Activated CD4-positive, alpha-beta memory T cell treated with anti-CD3 and anti-CD28 coated beads, Interleukin-2, amount 10 ng/mL, durations not matched to agents 7 days and 5 days (primary cell): ENCODE measurements at regions not wholly inside any gene's neighbourhood (a gene's known extent, or its start where the extent isn't known, plus 50 kb on each side); places are given as distances from the start of the nearest gene placed in this dataset.
A peak's percentile ranks its signal among the peaks of the same experiment; 100 is the strongest.
"Not testable (repeated sequence)": the region's sequence is repeated elsewhere in the genome, so short reads cannot be mapped to it uniquely, and the experiment has no call there.

ENCODE experiments used
- CTCF ChIA-PET: fragments of 350-600 bp; sonication (Branson Sonifier 250); formaldehyde crosslinking; loops from one replicate; lab custom pipeline; 2021; ENCODE audit warnings: antibody characterized with exemption, inconsistent platforms; lab: Charles Lee
- POLR2A ChIA-PET: fragments of 350-600 bp; sonication (Branson Sonifier 250); formaldehyde crosslinking; loops from one replicate; lab custom pipeline; 2021; ENCODE audit warnings: antibody characterized with exemption; lab: Charles Lee
- DNase-seq: peaks from one replicate; pipeline ENCODE4 v3.0.0-alpha.2; 2020
- H3K27ac Mint-ChIP-seq: one replicate; pipeline ENCODE4 v1.8.0; 2021; ENCODE audit warnings: mild to moderate bottlenecking, mixed read lengths
- H3K27me3 Mint-ChIP-seq: one replicate; pipeline ENCODE4 v1.8.0; 2021; ENCODE audit warnings: mixed read lengths
- H3K36me3 Mint-ChIP-seq: one replicate; pipeline ENCODE4 v1.8.0; 2021; ENCODE audit warnings: low read depth, mixed read lengths
- H3K4me1 Mint-ChIP-seq: one replicate; pipeline ENCODE4 v1.8.0; 2021; ENCODE audit warnings: mixed read lengths
- H3K4me3 Mint-ChIP-seq: one replicate; pipeline ENCODE4 v1.8.0; 2021; ENCODE audit warnings: mild to moderate bottlenecking, mixed read lengths
- H3K9me3 Mint-ChIP-seq: one replicate; pipeline ENCODE4 v1.8.0; 2021; ENCODE audit warnings: mixed read lengths

- Mint-ChIP-seq H3K4me1 (no peaks in the 10 kb centered on the region), H3K9me3 (no peaks in the 10 kb centered on the region), H3K27me3 (peaks cover 1% of the 10 kb centered on the region), H3K27ac (no peak overlapping the region), H3K36me3 (no peaks in the 10 kb centered on the region), H3K4me3 (no peak overlapping the region)
- no peak for DNase-seq
- ChIA-PET POLR2A (no interaction called here), CTCF (no interaction called here)
Observed at GRCh38 chr11:135033540-135033939, 621.5 kb upstream of the B3GAT1 start.

- H3K27ac Mint-ChIP-seq = no peak overlapping the region
- H3K9me3 Mint-ChIP-seq = peaks cover 2% of the 10 kb centered on the region
- peaks cover 1% of the 10 kb centered on the region for H3K27me3 Mint-ChIP-seq
- POLR2A ChIA-PET = no interaction called here
- no peaks in the 10 kb centered on the region for H3K36me3 Mint-ChIP-seq
- H3K4me1 Mint-ChIP-seq = no peaks in the 10 kb centered on the region
- CTCF ChIA-PET = no interaction called here
- no peak overlapping the region for H3K4me3 Mint-ChIP-seq
- no peak for DNase-seq
Observed at GRCh38 chr11:135031205-135031989, 619.4 kb upstream of the B3GAT1 start.

GRCh38 chr11:135027461-135027860 lies 615.4 kb upstream of the B3GAT1 start:
- DNase-seq = peak; percentile 31
- Mint-ChIP-seq H3K27ac (no peak overlapping the region), H3K4me1 (no peaks in the 10 kb centered on the region), H3K9me3 (peaks cover 2% of the 10 kb centered on the region), H3K4me3 (no peak overlapping the region), H3K27me3 (no peaks in the 10 kb centered on the region), H3K36me3 (no peaks in the 10 kb centered on the region)
- ChIA-PET POLR2A (no interaction called here), CTCF (no interaction called here)

- no peak overlapping the region for H3K27ac Mint-ChIP-seq
- H3K4me1 Mint-ChIP-seq = no peaks in the 10 kb centered on the region
- no peak for DNase-seq
- H3K9me3 Mint-ChIP-seq = peaks cover 2% of the 10 kb centered on the region
- ChIA-PET CTCF (no interaction called here), POLR2A (no interaction called here)
- no peaks in the 10 kb centered on the region for H3K36me3 Mint-ChIP-seq
- no peaks in the 10 kb centered on the region for H3K27me3 Mint-ChIP-seq
- H3K4me3 Mint-ChIP-seq = no peak overlapping the region
Observed at GRCh38 chr11:135023499-135023898, 611.5 kb upstream of the B3GAT1 start.

GRCh38 chr11:135022454-135022853 lies 610.4 kb upstream of the B3GAT1 start:
- no peak overlapping the region for H3K27ac Mint-ChIP-seq
- H3K4me3 Mint-ChIP-seq = no peak overlapping the region
- no peak for DNase-seq
- H3K4me1 Mint-ChIP-seq = no peaks in the 10 kb centered on the region
- no peaks in the 10 kb centered on the region for H3K36me3 Mint-ChIP-seq
- peaks cover under 1% of the 10 kb centered on the region for H3K9me3 Mint-ChIP-seq
- H3K27me3 Mint-ChIP-seq = no peaks in the 10 kb centered on the region
- POLR2A ChIA-PET = no interaction called here
- CTCF ChIA-PET = no interaction called here

GRCh38 chr11:135019899-135020298 lies 607.9 kb upstream of the B3GAT1 start:
- POLR2A ChIA-PET = no interaction called here
- no peak for DNase-seq
- Mint-ChIP-seq H3K36me3 (no peaks in the 10 kb centered on the region), H3K4me1 (no peaks in the 10 kb centered on the region), H3K27me3 (no peaks in the 10 kb centered on the region), H3K27ac (no peak overlapping the region), H3K4me3 (no peak overlapping the region), H3K9me3 (no peaks in the 10 kb centered on the region)
- CTCF ChIA-PET = no interaction called here

GRCh38 chr11:135019343-135019871 lies 607.4 kb upstream of the B3GAT1 start:
- no peaks in the 10 kb centered on the region for H3K27me3 Mint-ChIP-seq
- ChIA-PET POLR2A (no interaction called here), CTCF (no interaction called here)
- H3K4me1 Mint-ChIP-seq = no peaks in the 10 kb centered on the region
- no peak overlapping the region for H3K4me3 Mint-ChIP-seq
- no peak for DNase-seq
- no peaks in the 10 kb centered on the region for H3K36me3 Mint-ChIP-seq
- no peak overlapping the region for H3K27ac Mint-ChIP-seq
- no peaks in the 10 kb centered on the region for H3K9me3 Mint-ChIP-seq

- Mint-ChIP-seq H3K9me3 (no peaks in the 10 kb centered on the region), H3K27me3 (no peaks in the 10 kb centered on the region), H3K27ac (no peak overlapping the region), H3K36me3 (no peaks in the 10 kb centered on the region), H3K4me1 (no peaks in the 10 kb centered on the region), H3K4me3 (no peak overlapping the region)
- ChIA-PET POLR2A (no interaction called here), CTCF (no interaction called here)
- no peak for DNase-seq
Observed at GRCh38 chr11:135017296-135017695, 605.3 kb upstream of the B3GAT1 start.

- Mint-ChIP-seq H3K4me3 (no peak overlapping the region), H3K27ac (no peak overlapping the region), H3K36me3 (no peaks in the 10 kb centered on the region), H3K4me1 (no peaks in the 10 kb centered on the region), H3K9me3 (no peaks in the 10 kb centered on the region), H3K27me3 (no peaks in the 10 kb centered on the region)
- DNase-seq = no peak
- POLR2A ChIA-PET = no interaction called here
- CTCF ChIA-PET = no interaction called here
Observed at GRCh38 chr11:135015966-135016365, 603.9 kb upstream of the B3GAT1 start.

- POLR2A ChIA-PET, CTCF ChIA-PET, H3K36me3 Mint-ChIP-seq, H3K4me3 Mint-ChIP-seq, H3K9me3 Mint-ChIP-seq, DNase-seq, H3K4me1 Mint-ChIP-seq, H3K27me3 Mint-ChIP-seq, H3K27ac Mint-ChIP-seq: not testable (repeated sequence)
Observed at GRCh38 chr11:135011313-135011712, 599.3 kb upstream of the B3GAT1 start.

GRCh38 chr11:135009125-135009524 lies 597.1 kb upstream of the B3GAT1 start:
- Mint-ChIP-seq H3K4me3 (no peak overlapping the region), H3K4me1 (no peaks in the 10 kb centered on the region), H3K36me3 (no peaks in the 10 kb centered on the region), H3K27me3 (no peaks in the 10 kb centered on the region), H3K9me3 (no peaks in the 10 kb centered on the region), H3K27ac (no peak overlapping the region)
- ChIA-PET CTCF (no interaction called here), POLR2A (no interaction called here)
- DNase-seq = no peak

- Mint-ChIP-seq H3K27ac (no peak overlapping the region), H3K4me1 (no peaks in the 10 kb centered on the region), H3K36me3 (no peaks in the 10 kb centered on the region), H3K9me3 (no peaks in the 10 kb centered on the region), H3K27me3 (no peaks in the 10 kb centered on the region), H3K4me3 (no peak overlapping the region)
- CTCF ChIA-PET = no interaction called here
- POLR2A ChIA-PET = no interaction called here
- no peak for DNase-seq
Observed at GRCh38 chr11:135008412-135008811, 596.4 kb upstream of the B3GAT1 start.

GRCh38 chr11:135008001-135008405 lies 596.0 kb upstream of the B3GAT1 start:
- Mint-ChIP-seq H3K36me3 (no peaks in the 10 kb centered on the region), H3K4me3 (no peak overlapping the region), H3K27me3 (no peaks in the 10 kb centered on the region), H3K9me3 (no peaks in the 10 kb centered on the region), H3K4me1 (no peaks in the 10 kb centered on the region), H3K27ac (no peak overlapping the region)
- ChIA-PET POLR2A (no interaction called here), CTCF (no interaction called here)
- no peak for DNase-seq

- CTCF ChIA-PET = no interaction called here
- no peak overlapping the region for H3K4me3 Mint-ChIP-seq
- DNase-seq = no peak
- no peaks in the 10 kb centered on the region for H3K4me1 Mint-ChIP-seq
- H3K27ac Mint-ChIP-seq = no peak overlapping the region
- H3K27me3 Mint-ChIP-seq = no peaks in the 10 kb centered on the region
- POLR2A ChIA-PET = no interaction called here
- no peaks in the 10 kb centered on the region for H3K36me3 Mint-ChIP-seq
- H3K9me3 Mint-ChIP-seq = no peaks in the 10 kb centered on the region
Observed at GRCh38 chr11:135006800-135007199, 594.8 kb upstream of the B3GAT1 start.
